NT2/D1 (cell line): ENCODE measurements at regions not wholly inside any gene's neighbourhood (a gene's known extent, or its start where the extent isn't known, plus 50 kb on each side); places are given as distances from the start of the nearest gene placed in this dataset.

Experiments
- SUZ12 ChIP-seq: IDR thresholded peaks from 2 replicates; pipeline ENCODE4 v1.6.1; 2011; ENCODE audit not compliant: insufficient read length, insufficient read depth; ENCODE audit errors: extremely low read depth
- YY1 ChIP-seq: IDR thresholded peaks from 2 replicates; pipeline ENCODE4 v1.6.1; 2011; ENCODE audit not compliant: insufficient read length, insufficient read depth
- ZNF274 ChIP-seq: IDR thresholded peaks from 2 replicates; pipeline ENCODE4 v1.6.1; 2011; ENCODE audit warnings: mild to moderate bottlenecking, low read depth, low read length

DNA sequence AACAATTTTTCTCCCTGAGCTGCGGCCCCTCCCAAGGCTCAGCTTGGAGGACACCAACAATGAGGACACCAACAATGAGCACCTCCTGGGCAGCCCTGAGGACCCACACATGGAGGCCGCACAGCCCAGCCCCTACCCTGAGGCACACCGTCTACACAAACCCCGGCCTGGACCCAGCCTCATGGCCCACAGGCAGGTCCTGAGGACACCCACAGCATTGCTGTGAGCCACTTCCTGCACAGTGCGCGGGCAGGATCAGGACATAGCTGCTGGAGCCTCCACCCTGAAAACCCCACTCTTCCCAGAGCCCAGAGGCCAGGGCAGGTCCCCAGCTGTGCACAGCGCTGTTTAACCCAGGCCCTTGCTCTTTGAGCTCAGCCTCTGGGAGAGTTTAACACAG is 194.3 kb downstream of the RTP5 start:
- no peak for TF ChIP-seq SUZ12
- TF ChIP-seq YY1 = no peak
- no peak for TF ChIP-seq ZNF274
